Left renal pelvis (tissue), 4 donors: ENCODE measurements at regions not wholly inside any gene's neighbourhood (a gene's known extent, or its start where the extent isn't known, plus 50 kb on each side); places are given as distances from the start of the nearest gene placed in this dataset.
"Not testable (repeated sequence)": the region's sequence is repeated elsewhere in the genome, so short reads cannot be mapped to it uniquely, and the experiment has no call there.

Source experiments
- DNase-seq, 4 donors: peaks; one replicate each; pipeline ENCODE4 v3.0.0-alpha.2; 2013; ENCODE audit warnings: low read depth in 4 of 4, low spot score in 3 of 4

GRCh38 chr10:33040436-33040835 lies 82.4 kb upstream of the ITGB1 start:
- no peak for DNase-seq

DNA sequence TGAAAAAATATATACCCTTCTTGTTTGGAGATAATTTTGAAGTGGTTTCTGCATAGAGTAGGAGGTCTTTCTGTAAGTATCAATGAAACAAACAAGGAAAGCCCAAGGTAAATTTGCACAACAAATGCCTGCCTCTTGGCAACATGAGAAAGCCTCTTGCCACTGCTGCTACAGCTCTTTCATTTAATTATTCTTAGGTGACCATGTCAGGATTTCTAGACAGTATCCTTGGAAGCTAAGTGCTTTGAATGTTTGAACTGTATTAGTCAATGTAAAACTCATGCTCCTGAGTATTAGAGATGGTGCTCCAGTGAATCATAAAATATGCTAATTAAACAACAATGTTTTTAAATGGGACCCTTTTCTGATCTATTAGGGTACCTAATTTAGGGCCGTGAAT lies 81.2 kb upstream of the ITGB1 start:
- DNase-seq: no peak

GRCh38 chr10:33038672-33039071 lies 80.6 kb upstream of the ITGB1 start:
- no peak for DNase-seq

- no peak for DNase-seq
These were observed 79.7 kb upstream of the ITGB1 start for GRCh38 chr10:33037726-33038125.

- no peak for DNase-seq
These were observed 78.6 kb upstream of the ITGB1 start for GRCh38 chr10:33036670-33037069.

GRCh38 chr10:33035411-33035810 lies 77.4 kb upstream of the ITGB1 start:
- no peak for DNase-seq

DNA sequence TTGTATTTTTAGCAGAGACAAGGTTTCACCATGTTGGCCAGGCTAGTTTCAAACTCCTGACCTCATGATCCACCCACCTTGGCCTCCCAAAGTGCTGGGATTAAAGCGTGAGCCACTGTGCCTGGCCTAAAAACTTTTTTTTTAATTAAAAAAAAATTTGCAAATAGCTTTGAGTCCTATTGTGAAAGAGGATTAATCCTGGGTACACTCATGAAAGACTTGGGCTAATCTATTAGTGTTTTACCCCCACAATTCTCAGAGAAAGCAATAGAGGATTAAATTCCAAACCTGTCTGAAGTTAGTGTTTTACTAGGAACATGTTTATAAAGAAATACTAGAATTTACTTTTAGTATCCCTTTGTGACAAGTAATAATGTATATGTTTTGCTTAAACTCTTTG lies 76.9 kb upstream of the ITGB1 start:
- no peak for DNase-seq

- no peak for DNase-seq
These were observed 74.7 kb upstream of the ITGB1 start for GRCh38 chr10:33032654-33033151.

- no peak for DNase-seq
These were observed 74.0 kb upstream of the ITGB1 start for GRCh38 chr10:33031815-33032653.

GRCh38 chr10:33031171-33031570 lies 73.1 kb upstream of the ITGB1 start:
- no peak for DNase-seq

GRCh38 chr10:33028515-33028914 lies 70.5 kb upstream of the ITGB1 start:
- not testable (repeated sequence) for DNase-seq

DNA sequence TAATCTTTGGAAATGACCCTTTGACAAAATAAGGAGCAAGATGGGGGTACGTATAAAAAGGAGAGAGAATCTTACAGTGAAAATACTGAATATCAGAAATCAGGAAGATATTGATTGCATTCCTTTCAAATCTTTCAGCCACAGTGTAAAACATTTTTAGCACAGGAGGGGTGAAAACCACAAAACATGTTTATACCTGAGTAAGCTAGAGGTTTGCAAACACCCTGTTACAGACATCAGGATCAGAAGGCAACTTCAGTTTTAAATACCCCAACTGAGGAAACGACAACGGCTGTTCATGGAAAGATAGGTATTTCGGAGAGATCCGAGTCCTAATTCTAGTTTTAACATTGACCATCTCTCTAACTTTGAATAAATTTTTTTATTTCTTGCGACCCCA lies 69.1 kb upstream of the ITGB1 start:
- DNase-seq: no peak

DNA sequence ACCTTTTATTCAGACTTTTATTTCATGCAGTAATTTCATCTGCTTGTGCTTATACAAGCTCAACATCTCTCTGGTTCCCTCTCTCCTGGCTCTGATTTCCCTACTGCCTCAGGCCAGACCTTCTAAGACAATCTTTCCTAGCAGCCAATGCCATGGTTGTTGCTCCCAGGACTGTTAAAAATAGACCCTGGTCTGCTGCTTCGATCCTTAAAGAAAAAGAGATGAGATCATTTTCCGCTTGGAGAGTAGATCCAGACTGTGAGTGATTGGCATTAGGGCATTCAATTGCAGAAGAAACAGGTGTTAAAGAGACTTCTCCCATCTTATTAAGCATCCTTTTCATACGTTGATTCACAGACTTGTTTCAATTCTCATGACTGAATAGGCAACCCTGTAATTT lies 68.4 kb upstream of the ITGB1 start:
- DNase-seq: no peak

DNA sequence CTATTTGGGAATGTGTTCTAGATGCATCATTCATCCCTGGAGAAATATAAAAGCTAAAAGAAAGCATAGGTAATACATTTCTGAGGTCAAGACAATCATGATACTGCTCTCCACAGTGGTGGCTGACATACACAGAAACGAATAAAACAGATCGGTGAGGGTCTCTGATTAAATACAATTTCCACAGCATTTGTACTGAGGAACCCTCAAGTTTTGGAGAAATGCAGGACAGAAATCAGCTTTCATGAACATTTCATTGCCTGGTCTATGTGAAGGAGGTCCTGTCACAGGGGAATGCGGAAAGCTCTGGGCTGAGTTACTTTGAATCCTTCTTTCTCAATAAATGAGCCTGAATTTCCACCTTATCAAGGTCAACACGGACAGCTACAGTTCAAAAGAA lies 67.9 kb upstream of the ITGB1 start:
- no peak for DNase-seq

GRCh38 chr10:33025039-33025438 lies 67.0 kb upstream of the ITGB1 start:
- no peak for DNase-seq

- no peak for DNase-seq
These were observed 64.7 kb upstream of the ITGB1 start for GRCh38 chr10:33022691-33023090.

DNA sequence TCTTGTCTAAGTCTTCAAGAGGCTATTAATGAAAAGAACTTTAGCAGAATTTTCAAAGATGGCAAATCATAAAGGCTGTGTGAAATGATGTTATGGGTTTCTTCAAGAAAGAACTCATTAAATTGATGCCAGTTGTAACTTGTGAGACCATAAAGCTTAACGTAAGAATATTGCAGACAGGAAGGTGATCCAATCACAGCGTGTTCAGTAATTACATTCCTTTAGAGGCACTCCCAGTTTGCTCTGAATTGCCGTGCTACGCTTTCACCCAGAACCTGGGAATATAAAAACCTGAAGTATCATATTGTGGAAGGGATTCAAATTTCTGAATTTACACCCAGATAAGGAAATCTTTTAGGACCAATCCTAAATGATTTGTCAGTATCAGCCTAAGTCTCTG lies 64.1 kb upstream of the ITGB1 start:
- DNase-seq: no peak

GRCh38 chr10:33016988-33017387 lies 59.0 kb upstream of the ITGB1 start:
- no peak for DNase-seq

- no peak for DNase-seq
These were observed 57.9 kb upstream of the ITGB1 start for GRCh38 chr10:33015761-33016547.

DNA sequence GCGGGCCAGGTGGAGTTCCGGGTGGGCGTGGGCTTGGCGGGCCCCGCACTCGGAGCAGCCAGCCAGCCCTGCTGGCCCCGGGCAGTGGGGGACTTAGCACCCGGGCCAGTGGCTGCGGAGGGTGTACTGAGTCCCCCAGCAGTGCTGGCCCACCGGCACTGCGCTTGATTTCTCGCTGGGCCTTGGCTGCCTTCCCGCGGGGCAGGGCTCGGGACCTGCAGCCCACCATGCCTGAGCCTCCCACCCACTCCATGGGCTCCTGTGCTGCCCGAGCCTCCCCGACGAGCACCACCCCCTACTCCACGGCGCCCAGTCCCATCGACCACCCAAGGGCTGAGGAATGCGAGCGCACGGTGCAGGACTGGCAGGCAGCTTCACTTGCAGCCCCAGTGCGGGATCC lies 55.3 kb upstream of the ITGB1 start:
- not testable (repeated sequence) for DNase-seq

DNA sequence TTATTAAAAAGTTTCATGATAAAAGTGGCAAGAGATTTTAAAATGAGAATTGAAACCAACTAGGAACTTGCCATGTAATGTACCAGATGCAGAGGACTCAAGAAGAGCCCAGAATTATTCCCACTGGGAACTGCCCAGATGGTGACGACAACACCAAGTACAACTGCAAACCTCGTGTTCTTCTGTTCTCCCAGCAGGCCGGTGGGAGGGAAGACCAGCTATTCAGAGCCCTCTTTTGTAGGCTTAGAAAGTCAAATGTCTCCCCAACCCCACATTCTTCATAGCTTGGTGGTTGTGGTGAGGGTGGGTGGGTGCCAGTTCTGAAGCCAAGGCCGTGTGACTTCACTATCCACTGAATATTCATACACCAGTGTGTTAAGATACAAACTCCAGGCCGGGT lies 54.3 kb upstream of the ITGB1 start:
- no peak for DNase-seq
